ENCODE measurements at regions not wholly inside any gene's neighbourhood (a gene's known extent, or its start where the extent isn't known, plus 50 kb on each side); places are given as distances from the start of the nearest gene placed in this dataset.

GRCh38 chr4:146063143-146063542 lies 112.4 kb upstream of the LSM6 start:
- Histone ChIP-seq H3K9me3 (ENCODE audit: low read depth, low read length) (no peaks in the 10 kb centered on the region), H3K36me3 (ENCODE audit: insufficient read depth, low read length) (no peaks in the 10 kb centered on the region), H3K4me3 (no peak overlapping the region), H3K27ac (no peak overlapping the region), H3K9ac (ENCODE audit: insufficient read length) (no peak overlapping the region)
- no peak for DNase-seq (ENCODE audit: low read depth, low spot score)
- no peak for TF ChIP-seq POLR2AphosphoS5 (IDR thresholded peaks at IDR 0.05; ENCODE audit: borderline replicate concordance, low read depth, low read length)
- TF ChIP-seq EZH2 (IDR thresholded peaks at IDR 0.05) = no peak
- TF ChIP-seq FOXP2 (optimal IDR thresholded peaks at IDR 0.05; ENCODE audit: control extremely low read depth, extremely low read length, insufficient read depth) = no peak

GRCh38 chr4:146062340-146062739 lies 113.2 kb upstream of the LSM6 start:
- Histone ChIP-seq H3K4me3 (no peak overlapping the region), H3K36me3 (ENCODE audit: insufficient read depth, low read length) (no peaks in the 10 kb centered on the region), H3K9me3 (ENCODE audit: low read depth, low read length) (no peaks in the 10 kb centered on the region), H3K9ac (ENCODE audit: insufficient read length) (no peak overlapping the region), H3K27ac (no peak overlapping the region)
- TF ChIP-seq FOXP2 (optimal IDR thresholded peaks at IDR 0.05; ENCODE audit: control extremely low read depth, extremely low read length, insufficient read depth) = no peak
- TF ChIP-seq EZH2 (IDR thresholded peaks at IDR 0.05) = no peak
- TF ChIP-seq POLR2AphosphoS5 (IDR thresholded peaks at IDR 0.05; ENCODE audit: borderline replicate concordance, low read depth, low read length) = no peak
- no peak for DNase-seq (ENCODE audit: low read depth, low spot score)

- no peak overlapping the region for H3K27ac ChIP-seq
- H3K36me3 ChIP-seq (ENCODE audit: insufficient read depth, low read length) = no peaks in the 10 kb centered on the region
- DNase-seq (ENCODE audit: low read depth, low spot score) = no peak
- no peak for TF ChIP-seq FOXP2 (optimal IDR thresholded peaks at IDR 0.05; ENCODE audit: control extremely low read depth, extremely low read length, insufficient read depth)
- TF ChIP-seq POLR2AphosphoS5 (IDR thresholded peaks at IDR 0.05; ENCODE audit: borderline replicate concordance, low read depth, low read length) = no peak
- TF ChIP-seq EZH2 (IDR thresholded peaks at IDR 0.05) = no peak
- H3K9me3 ChIP-seq (ENCODE audit: low read depth, low read length) = no peaks in the 10 kb centered on the region
- no peak overlapping the region for H3K9ac ChIP-seq (ENCODE audit: insufficient read length)
- no peak overlapping the region for H3K4me3 ChIP-seq
Measured at GRCh38 chr4:146061610-146062334, 113.7 kb upstream of the LSM6 start.

- no peak overlapping the region for H3K9ac ChIP-seq (ENCODE audit: insufficient read length)
- H3K9me3 ChIP-seq (ENCODE audit: low read depth, low read length) = no peaks in the 10 kb centered on the region
- no peak overlapping the region for H3K27ac ChIP-seq
- TF ChIP-seq POLR2AphosphoS5 (IDR thresholded peaks at IDR 0.05; ENCODE audit: borderline replicate concordance, low read depth, low read length) (no peak), EZH2 (IDR thresholded peaks at IDR 0.05) (no peak), FOXP2 (optimal IDR thresholded peaks at IDR 0.05; ENCODE audit: control extremely low read depth, extremely low read length, insufficient read depth) (no peak)
- no peak overlapping the region for H3K4me3 ChIP-seq
- no peak for DNase-seq (ENCODE audit: low read depth, low spot score)
- H3K36me3 ChIP-seq (ENCODE audit: insufficient read depth, low read length) = no peaks in the 10 kb centered on the region
Measured at GRCh38 chr4:146059865-146060264, 115.7 kb upstream of the LSM6 start.

- H3K4me3 ChIP-seq = no peak overlapping the region
- H3K9ac ChIP-seq (ENCODE audit: insufficient read length) = no peak overlapping the region
- no peaks in the 10 kb centered on the region for H3K9me3 ChIP-seq (ENCODE audit: low read depth, low read length)
- no peaks in the 10 kb centered on the region for H3K36me3 ChIP-seq (ENCODE audit: insufficient read depth, low read length)
- H3K27ac ChIP-seq = no peak overlapping the region
- TF ChIP-seq POLR2AphosphoS5 (IDR thresholded peaks at IDR 0.05; ENCODE audit: borderline replicate concordance, low read depth, low read length) (no peak), EZH2 (IDR thresholded peaks at IDR 0.05) (no peak), FOXP2 (optimal IDR thresholded peaks at IDR 0.05; ENCODE audit: control extremely low read depth, extremely low read length, insufficient read depth) (no peak)
- no peak for DNase-seq (ENCODE audit: low read depth, low spot score)
Measured at GRCh38 chr4:146059151-146059550, 116.4 kb upstream of the LSM6 start.

GRCh38 chr4:146058531-146058930 lies 117.0 kb upstream of the LSM6 start:
- Histone ChIP-seq H3K9ac (ENCODE audit: insufficient read length) (no peak overlapping the region), H3K4me3 (no peak overlapping the region), H3K9me3 (ENCODE audit: low read depth, low read length) (no peaks in the 10 kb centered on the region), H3K36me3 (ENCODE audit: insufficient read depth, low read length) (no peaks in the 10 kb centered on the region), H3K27ac (no peak overlapping the region)
- DNase-seq (ENCODE audit: low read depth, low spot score) = no peak
- TF ChIP-seq FOXP2 (optimal IDR thresholded peaks at IDR 0.05; ENCODE audit: control extremely low read depth, extremely low read length, insufficient read depth) (no peak), EZH2 (IDR thresholded peaks at IDR 0.05) (no peak), POLR2AphosphoS5 (IDR thresholded peaks at IDR 0.05; ENCODE audit: borderline replicate concordance, low read depth, low read length) (no peak)

- no peaks in the 10 kb centered on the region for H3K36me3 ChIP-seq (ENCODE audit: insufficient read depth, low read length)
- H3K9ac ChIP-seq (ENCODE audit: insufficient read length) = no peak overlapping the region
- no peaks in the 10 kb centered on the region for H3K9me3 ChIP-seq (ENCODE audit: low read depth, low read length)
- no peak overlapping the region for H3K27ac ChIP-seq
- no peak for DNase-seq (ENCODE audit: low read depth, low spot score)
- no peak overlapping the region for H3K4me3 ChIP-seq
- TF ChIP-seq POLR2AphosphoS5 (IDR thresholded peaks at IDR 0.05; ENCODE audit: borderline replicate concordance, low read depth, low read length) (no peak), EZH2 (IDR thresholded peaks at IDR 0.05) (no peak), FOXP2 (optimal IDR thresholded peaks at IDR 0.05; ENCODE audit: control extremely low read depth, extremely low read length, insufficient read depth) (no peak)
Measured at GRCh38 chr4:146054676-146055075, 116.1 kb upstream of the ZNF827 start.

GRCh38 chr4:146053891-146054290 lies 115.3 kb upstream of the ZNF827 start:
- no peak for TF ChIP-seq POLR2AphosphoS5 (IDR thresholded peaks at IDR 0.05; ENCODE audit: borderline replicate concordance, low read depth, low read length)
- TF ChIP-seq EZH2 (IDR thresholded peaks at IDR 0.05) = no peak
- TF ChIP-seq FOXP2 (optimal IDR thresholded peaks at IDR 0.05; ENCODE audit: control extremely low read depth, extremely low read length, insufficient read depth) = no peak
- Histone ChIP-seq H3K27ac (no peak overlapping the region), H3K4me3 (no peak overlapping the region), H3K9me3 (ENCODE audit: low read depth, low read length) (no peaks in the 10 kb centered on the region), H3K9ac (ENCODE audit: insufficient read length) (no peak overlapping the region), H3K36me3 (ENCODE audit: insufficient read depth, low read length) (no peaks in the 10 kb centered on the region)
- DNase-seq (ENCODE audit: low read depth, low spot score) = no peak

All from SK-N-MC (cell line).